Endothelial cell of umbilical vein (primary cell): ENCODE measurements at regions not wholly inside any gene's neighbourhood (a gene's known extent, or its start where the extent isn't known, plus 50 kb on each side); places are given as distances from the start of the nearest gene placed in this dataset.

Experiments used
- BruUV-seq: library from RNA; stranded (reverse); fragments of 400-500 nt; replicated peaks from 2 replicates; lab custom pipeline; 2021; lab: Mats Ljungman, UMichigan
- CTCF ChIA-PET: fragments of 300-600, 350-600 bp; sonication (Branson Sonifier 250); formaldehyde crosslinking; loops from one replicate; lab custom pipeline; 2021; ENCODE audit warnings: antibody characterized with exemption, inconsistent platforms; lab: Charles Lee
- POLR2A ChIA-PET: fragments of 300-600, 350-600 bp; sonication (Branson Sonifier 250); formaldehyde crosslinking; loops from one replicate; lab custom pipeline; 2021; ENCODE audit warnings: antibody characterized with exemption, inconsistent platforms; lab: Charles Lee
- DNase-seq: peaks from one replicate; pipeline ENCODE4 v3.0.0-alpha.2; 2011; ENCODE audit warnings: low read depth, low spot score
- FAIRE-seq: peaks from 2 replicates; lab custom pipeline; 2011; peaks lifted over from hg19 to GRCh38; lab: Jason Lieb, UNC
- H2AFZ ChIP-seq: 2 replicates; pipeline ENCODE4 v1.6.0; 2012; ENCODE audit warnings: low read depth, low read length, control low read depth, inconsistent platforms
- H3K27ac ChIP-seq: 2 replicates; pipeline ENCODE4 v1.5.1; 2011; ENCODE audit warnings: low read depth, mild to moderate bottlenecking, control low read depth, low read length, moderate library complexity; ENCODE audit not compliant: insufficient read depth
- H3K27me3 ChIP-seq, 2 experiments: 2 replicates each; pipeline versions ENCODE4 v1.6.0 to v1.6.1; 2011; ENCODE audit warnings: low read length in 2 of 2, mixed read lengths in 1 of 2; ENCODE audit not compliant: control insufficient read depth in 2 of 2, insufficient read depth in 2 of 2
- H3K36me3 ChIP-seq, 2 experiments: 2 replicates in 1 of 2; 3 replicates in 1 of 2; pipeline ENCODE4 v1.5.1; 2011; ENCODE audit warnings: low read length in 2 of 2, mild to moderate bottlenecking in 1 of 2, moderate library complexity in 1 of 2; ENCODE audit not compliant: control insufficient read depth in 2 of 2, insufficient read depth in 2 of 2; ENCODE audit errors: extremely low read depth in 1 of 2
- H3K4me1 ChIP-seq: 3 replicates; pipeline ENCODE4 v1.5.1; 2011; ENCODE audit warnings: mild to moderate bottlenecking, low read length; ENCODE audit not compliant: control insufficient read depth, insufficient read depth; ENCODE audit errors: extremely low read depth
- H3K4me2 ChIP-seq: 2 replicates; pipeline ENCODE4 v1.6.1; 2011; ENCODE audit warnings: low read length, control low read depth, mixed read lengths; ENCODE audit not compliant: insufficient read depth
- H3K4me3 ChIP-seq, 3 experiments: fragments of 200-600 bp in 1 of 3; sonication (generic), shearing (Covaris generic) in 1 of 3; replicated peaks in 1 of 3; 2 replicates each; pipeline ENCODE4 v1.5.1; 2011 to 2016; ENCODE audit warnings: control low read depth in 3 of 3, low read length in 3 of 3, mild to moderate bottlenecking in 2 of 3, inconsistent platforms in 1 of 3, low read depth in 1 of 3, moderate library complexity in 1 of 3; ENCODE audit not compliant: insufficient read depth in 1 of 3
- H3K79me2 ChIP-seq: 2 replicates; pipeline ENCODE4 v1.6.0; 2012; ENCODE audit warnings: low read length, inconsistent platforms; ENCODE audit not compliant: control insufficient read depth, insufficient read depth
- H3K9ac ChIP-seq: replicated peaks from 2 replicates; pipeline ENCODE3; 2011; ENCODE audit warnings: low read length, control low read depth; ENCODE audit not compliant: insufficient read depth; ENCODE audit errors: extremely low read depth
- H3K9me1 ChIP-seq: replicated peaks from 3 replicates; pipeline ENCODE4 v1.6.0; 2011; ENCODE audit warnings: mild to moderate bottlenecking, low read length; ENCODE audit not compliant: control insufficient read depth, insufficient read depth; ENCODE audit errors: extremely low read depth
- H3K9me3 ChIP-seq: replicated peaks from 2 replicates; pipeline ENCODE4 v1.5.1; 2012; ENCODE audit warnings: low read length, inconsistent platforms; ENCODE audit not compliant: control insufficient read depth, insufficient read depth
- H4K20me1 ChIP-seq: replicated peaks from 2 replicates; pipeline ENCODE3; 2011; ENCODE audit warnings: mild to moderate bottlenecking, low read length; ENCODE audit not compliant: control insufficient read depth, insufficient read depth; ENCODE audit errors: extremely low read depth
- CTCF ChIP-seq, 2 donors: IDR thresholded peaks; 1 replicate in 1 of 2; 2 replicates in 1 of 2; pipeline ENCODE4 v1.5.1; 2011; ENCODE audit warnings: low read length in 2 of 2, mild to moderate bottlenecking in 2 of 2, moderate library complexity in 2 of 2, control low read depth in 1 of 2, inconsistent platforms in 1 of 2, low read depth in 1 of 2; ENCODE audit not compliant: insufficient read depth in 1 of 2; ENCODE audit errors: extremely low read depth in 1 of 2
- EZH2 ChIP-seq: IDR thresholded peaks from 2 replicates; pipeline ENCODE4 v1.6.1; 2012; ENCODE audit warnings: borderline replicate concordance, low read depth, mild to moderate bottlenecking, moderate library complexity, low read length, inconsistent platforms; ENCODE audit not compliant: severe bottlenecking
- FOS ChIP-seq: IDR thresholded peaks from 2 replicates; pipeline ENCODE4 v1.6.1; 2011; ENCODE audit warnings: mild to moderate bottlenecking, low read length, moderate library complexity, borderline replicate concordance; ENCODE audit not compliant: insufficient read depth
- GATA2 ChIP-seq: IDR thresholded peaks from 2 replicates; pipeline ENCODE4 v1.7.0; 2011; ENCODE audit warnings: low read depth, mild to moderate bottlenecking, moderate library complexity, mixed read lengths, low read length; ENCODE audit not compliant: insufficient read length, insufficient read depth
- JUN ChIP-seq: IDR thresholded peaks from 2 replicates; pipeline ENCODE4 v1.6.1; 2011; ENCODE audit warnings: borderline replicate concordance, low read depth; ENCODE audit not compliant: insufficient read length, insufficient read depth
- MAX ChIP-seq: IDR thresholded peaks from 2 replicates; pipeline ENCODE4 v1.6.1; 2011; ENCODE audit not compliant: insufficient read depth, insufficient read length
- MYC ChIP-seq: IDR thresholded peaks from one replicate; pipeline ENCODE4 v1.6.1; 2011; ENCODE audit warnings: mild to moderate bottlenecking, low read depth, low read length
- POLR2A ChIP-seq: IDR thresholded peaks from 2 replicates; pipeline ENCODE4 v1.6.1; 2012; ENCODE audit warnings: low read depth, mild to moderate bottlenecking, control low read depth, low read length
- POLR2AphosphoS5 ChIP-seq: IDR thresholded peaks from 2 replicates; pipeline ENCODE4 v1.6.1; 2012; ENCODE audit warnings: low read depth, mild to moderate bottlenecking, control low read depth, low read length, moderate library complexity; ENCODE audit not compliant: insufficient read depth
- dilution Hi-C: fragments of 300-500 bp; cut with MboI; formaldehyde crosslinking; loops from one replicate; pipeline ENCODE4 v1.15.0; 2019; ENCODE audit warnings: low sequenced_read_pairs; ENCODE audit not compliant: extremely low pct_ligation_motif_present
- intact Hi-C: fragments of 100-400 bp; cut with micrococcal nuclease; formaldehyde crosslinking; loops from one replicate; pipeline ENCODE4 v1.10.0; 2022

- DNase-seq, result no peak
- H3K9ac ChIP-seq, result no peak overlapping the region
- H3K79me2 ChIP-seq, result no peaks in the 10 kb centered on the region
- H3K4me3 ChIP-seq, result no peak overlapping the region
- no peaks in the 10 kb centered on the region for H3K36me3 ChIP-seq
- H4K20me1 ChIP-seq, result no peaks in the 10 kb centered on the region
- no peaks in the 10 kb centered on the region for H3K4me1 ChIP-seq
- H3K4me2 ChIP-seq, result no peak overlapping the region
- dilution Hi-C loops, result no loop called here
- H2AFZ ChIP-seq, result no peak overlapping the region
- intact Hi-C loops, result no loop called here
- TF ChIP-seq FOS (no peak), GATA2 (no peak), MYC (no peak), MAX (no peak), CTCF (IDR thresholded peaks at IDR 0.05; ENCODE audit: extremely low read depth in 1 of 2, insufficient read depth in 1 of 2, low read depth in 1 of 2, low read length in 2 of 2) (no peak), EZH2 (no peak), JUN (no peak), POLR2AphosphoS5 (no peak), POLR2A (no peak)
- CTCF ChIA-PET, result no interaction called here
- H3K27me3 ChIP-seq, result no peaks in the 10 kb centered on the region
- FAIRE-seq, result no peak
- no peaks in the 10 kb centered on the region for H3K9me3 ChIP-seq
- H3K27ac ChIP-seq, result no peak overlapping the region
- H3K9me1 ChIP-seq, result no peaks in the 10 kb centered on the region
- BruUV-seq, result no TSS peak
- POLR2A ChIA-PET, result no interaction called here
These were observed 934.6 kb downstream of the SOCS6 start for GRCh38 chr18:71223486-71223885.
